ENCODE measurements at regions not wholly inside any gene's neighbourhood (a gene's known extent, or its start where the extent isn't known, plus 50 kb on each side); places are given as distances from the start of the nearest gene placed in this dataset.

DNA sequence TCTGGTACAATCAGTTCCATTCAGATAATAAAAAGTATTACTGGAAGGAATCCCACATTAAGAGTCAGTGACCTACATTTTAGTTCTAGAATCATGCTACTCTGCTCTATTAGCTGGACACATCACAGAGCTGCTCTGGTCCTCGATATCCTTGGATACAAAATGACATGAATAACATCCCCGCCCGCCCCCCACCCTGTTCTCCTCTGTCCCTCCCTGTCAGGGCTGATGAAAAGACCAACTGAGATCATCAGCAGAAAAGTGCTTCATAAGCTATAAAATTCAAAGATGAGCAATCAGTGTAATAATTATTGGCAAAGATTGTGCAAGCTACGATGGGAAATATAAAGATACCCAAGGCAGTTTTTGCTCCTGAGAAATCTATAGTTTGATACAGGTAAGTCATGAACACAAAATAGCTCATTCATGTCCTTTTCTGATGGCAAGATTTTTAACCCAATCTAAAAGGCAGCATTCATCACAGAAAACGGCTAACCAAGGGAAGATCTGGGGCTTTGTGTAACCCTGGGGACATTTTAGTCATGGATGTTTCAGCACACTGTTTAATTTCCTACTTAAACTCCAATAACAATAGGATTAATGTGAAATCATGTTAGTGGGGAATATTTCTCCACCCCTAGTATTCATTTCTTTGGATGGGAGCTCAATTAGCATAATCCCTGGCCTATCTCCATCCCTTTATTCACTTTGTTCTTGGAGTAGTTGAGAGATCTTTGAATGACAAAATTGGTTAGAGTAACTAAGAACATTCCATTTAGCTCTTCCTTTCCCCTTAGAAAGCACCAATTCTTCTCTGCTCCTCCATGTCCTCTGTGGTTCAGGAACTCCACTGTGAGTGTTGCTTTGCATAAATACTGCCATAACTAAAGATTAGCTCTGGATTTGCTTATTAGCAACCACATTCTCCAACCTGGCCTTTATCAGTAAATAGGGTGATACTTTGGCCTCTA, 459.4 kb upstream of the GRIA1 start:
- DNase-seq (ENCODE audit: low spot score): no peak
- TF ChIP-seq, protein P1, sequence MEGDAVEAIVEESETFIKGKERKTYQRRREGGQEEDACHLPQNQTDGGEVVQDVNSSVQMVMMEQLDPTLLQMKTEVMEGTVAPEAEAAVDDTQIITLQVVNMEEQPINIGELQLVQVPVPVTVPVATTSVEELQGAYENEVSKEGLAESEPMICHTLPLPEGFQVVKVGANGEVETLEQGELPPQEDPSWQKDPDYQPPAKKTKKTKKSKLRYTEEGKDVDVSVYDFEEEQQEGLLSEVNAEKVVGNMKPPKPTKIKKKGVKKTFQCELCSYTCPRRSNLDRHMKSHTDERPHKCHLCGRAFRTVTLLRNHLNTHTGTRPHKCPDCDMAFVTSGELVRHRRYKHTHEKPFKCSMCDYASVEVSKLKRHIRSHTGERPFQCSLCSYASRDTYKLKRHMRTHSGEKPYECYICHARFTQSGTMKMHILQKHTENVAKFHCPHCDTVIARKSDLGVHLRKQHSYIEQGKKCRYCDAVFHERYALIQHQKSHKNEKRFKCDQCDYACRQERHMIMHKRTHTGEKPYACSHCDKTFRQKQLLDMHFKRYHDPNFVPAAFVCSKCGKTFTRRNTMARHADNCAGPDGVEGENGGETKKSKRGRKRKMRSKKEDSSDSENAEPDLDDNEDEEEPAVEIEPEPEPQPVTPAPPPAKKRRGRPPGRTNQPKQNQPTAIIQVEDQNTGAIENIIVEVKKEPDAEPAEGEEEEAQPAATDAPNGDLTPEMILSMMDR (IDR thresholded peaks at IDR 0.05; ENCODE audit: extremely low read depth, missing control alignments): no peak

DNA sequence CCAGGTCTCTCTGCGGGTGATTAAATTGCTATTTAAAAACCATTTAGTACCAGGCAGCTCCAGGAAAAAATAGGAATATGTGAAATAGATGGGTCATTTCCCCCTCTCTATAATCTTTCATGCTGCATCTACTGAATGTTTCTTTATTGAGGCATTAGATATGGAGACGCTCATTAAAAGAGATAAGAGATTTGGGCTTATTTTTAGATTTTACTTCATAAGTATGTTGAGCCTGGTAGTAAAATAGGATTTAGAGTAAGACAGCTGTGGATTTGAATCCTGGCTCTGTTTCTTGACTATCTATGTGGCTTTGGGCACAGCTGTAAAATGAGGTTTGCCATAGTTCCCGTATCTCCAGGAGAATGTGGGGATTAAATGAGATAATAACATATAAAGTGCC, 451.0 kb upstream of the GRIA1 start:
- TF ChIP-seq, protein P1 (IDR thresholded peaks at IDR 0.05; ENCODE audit: extremely low read depth, missing control alignments): no peak
- no peak for DNase-seq (ENCODE audit: low spot score)

DNA sequence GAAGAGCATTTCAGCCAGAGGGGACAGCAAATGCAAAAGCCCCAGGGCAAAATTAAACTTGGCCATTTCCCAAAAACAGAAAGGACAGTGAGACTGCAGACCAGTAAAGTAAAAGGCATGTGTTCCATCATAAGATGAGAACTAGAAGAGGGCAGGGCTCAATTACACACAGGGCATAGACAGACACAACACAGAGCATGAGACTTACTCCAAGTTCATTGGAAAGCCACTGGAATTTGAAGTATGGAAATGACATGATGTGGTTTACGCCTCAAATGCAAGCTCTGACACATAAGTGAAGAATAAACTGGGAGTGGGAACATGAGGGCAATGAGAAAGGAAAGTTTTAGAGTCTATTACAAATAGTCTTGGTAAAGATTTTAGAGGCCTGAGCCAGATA, 446.6 kb upstream of the GRIA1 start:
- no peak for DNase-seq (ENCODE audit: low spot score)

DNA sequence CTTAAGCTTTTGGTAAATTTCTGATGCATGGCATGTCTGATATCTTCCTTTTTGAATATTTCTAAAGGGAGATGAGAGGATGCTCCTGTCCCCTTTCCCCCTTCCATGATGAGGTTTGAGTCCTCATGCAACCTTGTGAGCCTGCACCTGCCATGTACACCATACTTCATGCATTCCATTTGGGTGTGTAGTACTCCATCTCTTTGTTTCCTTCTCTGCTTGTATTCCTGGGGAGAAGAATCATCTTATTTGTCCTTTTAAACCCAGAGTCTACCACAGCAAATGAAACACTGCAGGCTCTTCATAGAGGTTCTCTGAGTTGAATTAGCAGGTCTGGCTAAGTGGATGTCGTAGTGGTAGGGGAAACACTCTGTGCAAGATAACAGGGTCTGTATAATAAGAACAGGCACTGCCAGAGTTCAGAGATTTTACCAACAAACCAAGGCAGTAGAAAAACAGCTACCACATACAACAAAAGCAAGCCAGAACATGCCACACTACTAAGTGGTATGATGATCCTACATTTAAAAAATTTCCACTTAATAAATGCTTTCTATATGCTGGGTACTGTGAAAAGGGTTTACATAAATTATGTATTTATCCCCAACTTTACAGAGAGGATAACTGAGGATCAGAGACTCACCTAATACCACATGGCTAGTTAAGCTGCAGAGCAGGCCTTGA, 439.8 kb upstream of the GRIA1 start:
- no peak for DNase-seq (ENCODE audit: low spot score)
- TF ChIP-seq, protein P1 (IDR thresholded peaks at IDR 0.05; ENCODE audit: extremely low read depth, missing control alignments): no peak

More for the DNA sequence above, 446.6 kb upstream of the GRIA1 start:
- TF ChIP-seq, protein P1 (IDR thresholded peaks at IDR 0.05; ENCODE audit: extremely low read depth, missing control alignments): no peak

DNA sequence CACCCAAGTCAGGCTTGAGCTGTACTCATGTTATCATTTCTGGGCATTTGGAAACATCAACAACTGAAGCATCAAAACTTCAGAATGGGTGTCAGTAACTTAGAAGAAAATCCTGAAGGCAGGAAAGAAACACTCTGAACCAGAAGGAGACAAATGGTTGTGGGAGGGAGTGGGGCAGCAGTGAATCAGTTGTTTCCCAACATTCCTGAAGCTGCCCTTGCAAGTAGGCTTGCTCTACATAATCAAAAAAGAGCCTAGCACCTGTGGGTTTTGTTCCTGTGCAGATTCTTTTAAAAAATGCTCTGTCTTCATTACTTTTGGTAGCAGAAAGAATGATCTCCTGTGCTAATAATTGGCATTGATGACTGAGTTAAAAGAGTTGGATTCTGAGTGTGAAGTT, 424.2 kb upstream of the GRIA1 start:
- TF ChIP-seq, protein P1 (IDR thresholded peaks at IDR 0.05; ENCODE audit: extremely low read depth, missing control alignments): no peak
- no peak for DNase-seq (ENCODE audit: low spot score)

DNA sequence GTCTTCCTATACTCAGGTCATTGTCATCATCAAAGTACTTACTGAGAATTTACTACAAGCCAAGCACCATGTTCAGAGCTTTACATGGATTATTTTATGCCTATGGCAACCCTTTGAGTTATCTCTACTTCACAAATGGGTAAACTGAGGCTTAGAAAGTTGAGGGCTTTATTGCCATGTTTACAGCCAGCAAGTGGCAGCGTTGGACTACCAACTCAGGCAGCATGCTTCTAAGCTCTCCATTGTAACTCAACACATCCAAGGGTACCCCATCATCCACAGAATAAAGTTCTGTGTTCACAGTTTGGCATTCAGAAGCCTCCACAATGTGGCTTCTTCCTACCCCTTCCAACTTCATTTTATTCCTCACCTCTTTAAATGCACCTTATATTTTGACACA, 422.6 kb upstream of the GRIA1 start:
- DNase-seq (ENCODE audit: low spot score): no peak
- TF ChIP-seq, protein P1 (IDR thresholded peaks at IDR 0.05; ENCODE audit: extremely low read depth, missing control alignments): no peak

DNA sequence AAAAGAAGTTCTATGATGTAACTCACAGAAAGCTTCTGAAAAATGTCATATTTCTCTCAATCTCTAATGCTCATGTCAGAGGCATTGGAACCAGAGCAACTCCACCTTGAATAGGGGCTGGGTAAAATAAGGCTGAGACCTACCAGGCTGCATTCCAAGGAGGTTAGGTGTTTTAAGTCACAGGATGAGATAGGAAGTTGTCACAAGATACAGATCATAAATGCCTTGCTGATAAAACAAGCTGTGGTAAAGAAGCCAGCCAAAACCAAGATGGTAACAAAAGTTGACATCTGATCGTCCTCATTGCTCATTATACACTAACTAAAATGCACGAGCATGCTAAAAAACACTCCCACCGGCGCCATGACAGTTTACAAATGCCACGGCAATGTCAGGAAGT, 411.1 kb upstream of the GRIA1 start:
- DNase-seq (ENCODE audit: low spot score): no peak
- TF ChIP-seq, protein P1 (IDR thresholded peaks at IDR 0.05; ENCODE audit: extremely low read depth, missing control alignments): no peak

Measured in GM20000 (cell line).